ENCODE measurements at regions not wholly inside any gene's neighbourhood (a gene's known extent, or its start where the extent isn't known, plus 50 kb on each side); places are given as distances from the start of the nearest gene placed in this dataset.

GRCh38 chr11:15890031-15890713, 466.2 kb downstream of the SOX6 start:
- no peak for DNase-seq

- DNase-seq: no peak
These were observed 463.3 kb downstream of the SOX6 start for GRCh38 chr11:15893080-15893492.

- no peak for DNase-seq
These were observed 460.3 kb downstream of the SOX6 start for GRCh38 chr11:15896026-15896425.

GRCh38 chr11:15896530-15896929, 459.8 kb downstream of the SOX6 start:
- DNase-seq: no peak

GRCh38 chr11:15897211-15897960, 459.0 kb downstream of the SOX6 start:
- DNase-seq: no peak

GRCh38 chr11:15901054-15901453, 455.3 kb downstream of the SOX6 start:
- DNase-seq: no peak

- no peak for DNase-seq
These were observed 454.6 kb downstream of the SOX6 start for GRCh38 chr11:15901790-15902189.

- no peak for DNase-seq
These were observed 453.1 kb downstream of the SOX6 start for GRCh38 chr11:15903246-15903645.

- no peak for DNase-seq
These were observed 450.8 kb downstream of the SOX6 start for GRCh38 chr11:15905366-15906104.

GRCh38 chr11:15906481-15907035, 449.8 kb downstream of the SOX6 start:
- DNase-seq: no peak

GRCh38 chr11:15907806-15908205, 448.5 kb downstream of the SOX6 start:
- no peak for DNase-seq

GRCh38 chr11:15909937-15910598, 446.3 kb downstream of the SOX6 start:
- no peak for DNase-seq

- DNase-seq: no peak
These were observed 445.6 kb downstream of the SOX6 start for GRCh38 chr11:15910761-15911160.

GRCh38 chr11:15911377-15912044, 444.8 kb downstream of the SOX6 start:
- DNase-seq: no peak

- no peak for DNase-seq
These were observed 444.1 kb downstream of the SOX6 start for GRCh38 chr11:15912291-15912690.

- no peak for DNase-seq
These were observed 443.5 kb downstream of the SOX6 start for GRCh38 chr11:15912825-15913224.

- DNase-seq: no peak
These were observed 443.1 kb downstream of the SOX6 start for GRCh38 chr11:15913261-15913660.
